OCI-LY3 (cell line): ENCODE measurements at regions not wholly inside any gene's neighbourhood (a gene's known extent, or its start where the extent isn't known, plus 50 kb on each side); places are given as distances from the start of the nearest gene placed in this dataset.

Source experiments
- CTCF ChIP-seq: fragments of 200-600, 300-600 bp; sonication (generic); IDR thresholded peaks from 2 replicates; pipeline ENCODE4 v1.5.1; 2014; ENCODE audit warnings: antibody characterized with exemption, low read length, low read depth
- EZH2phosphoT487 ChIP-seq: fragments of 200-600 bp; shearing (Covaris generic); IDR thresholded peaks from 2 replicates; pipeline ENCODE4 v1.6.1; 2018; ENCODE audit warnings: antibody characterized with exemption, mixed run types, low read depth

GRCh38 chr7:27299861-27300260 is 57.3 kb downstream of the EVX1 start:
- TF ChIP-seq CTCF (no peak), EZH2phosphoT487 (no peak)
